Stomach (tissue), 8 donors: ENCODE measurements at regions not wholly inside any gene's neighbourhood (a gene's known extent, or its start where the extent isn't known, plus 50 kb on each side); places are given as distances from the start of the nearest gene placed in this dataset.
A peak's percentile ranks its signal among the peaks of the same experiment; 100 is the strongest.

Experiments used
- DNase-seq, 2 donors: peaks; one replicate each; pipeline versions ENCODE4 v3.0.0 to v3.0.0-alpha.2; 2013 to 2019
- H3K27ac ChIP-seq, 5 donors: fragments of 200-600 bp in 4 of 5; sonication (generic) in 4 of 5; one replicate each; pipeline ENCODE4 v1.5.1; 2013 to 2019; ENCODE audit warnings: mild to moderate bottlenecking in 1 of 5, moderate library complexity in 1 of 5
- H3K27me3 ChIP-seq, 3 donors: fragments of 200-600 bp; sonication (generic); one replicate each; pipeline ENCODE4 v1.5.1; 2017 to 2019; ENCODE audit warnings: mixed run types in 1 of 3
- H3K36me3 ChIP-seq, 4 donors: fragments of 200-600 bp; sonication (generic); 1 replicate in 3 of 4; 2 replicates in 1 of 4; pipeline ENCODE4 v1.5.1; 2016 to 2019
- H3K4me1 ChIP-seq, 4 donors: fragments of 200-600 bp; sonication (generic); one replicate each; pipeline ENCODE4 v1.5.1; 2016 to 2019
- H3K4me3 ChIP-seq, 4 donors: fragments of 200-600 bp; sonication (generic) in 3 of 4; one replicate each; pipeline ENCODE4 v1.5.1; 2016 to 2019; ENCODE audit warnings: mild to moderate bottlenecking in 1 of 4
- H3K9me3 ChIP-seq, 4 donors: fragments of 200-600 bp; sonication (generic); one replicate each; pipeline ENCODE4 v1.5.1; 2016 to 2019
- CTCF ChIP-seq, 7 experiments: fragments of 450-650 bp in 4 of 7; fragments of 200-600 bp in 3 of 7; sonication (generic) in 3 of 7; IDR thresholded peaks; one replicate each; pipeline ENCODE4 v1.5.1; 2016 to 2019; ENCODE audit warnings: antibody characterized with exemption in 7 of 7, control low read depth in 2 of 7, mild to moderate bottlenecking in 1 of 7
- EP300 ChIP-seq: sonication (generic); formaldehyde crosslinking; IDR thresholded peaks from one replicate; pipeline ENCODE4 v1.6.1; 2017; ENCODE audit warnings: antibody characterized with exemption
- POLR2A ChIP-seq, 4 donors: fragments of 450-650 bp; IDR thresholded peaks; one replicate each; pipeline ENCODE4 v1.6.1; 2016; ENCODE audit warnings: antibody characterized with exemption in 4 of 4, control low read depth in 2 of 4, mild to moderate bottlenecking in 1 of 4, moderate library complexity in 1 of 4
- POLR2AphosphoS5 ChIP-seq, 3 donors: sonication (generic); formaldehyde crosslinking; IDR thresholded peaks; one replicate each; pipeline ENCODE4 v1.6.1; 2016; ENCODE audit warnings: antibody characterized with exemption in 3 of 3
- WGBS, 5 donors: extraction: QIAGEN DNeasy Blood & Tissue Kit in 3 of 5; methylation state at CpG; one replicate each; pipeline versions ENCODE4 v1.1.5 to v1.1.7; 2013 to 2018; 5-methylcytosine and 5-hydroxymethylcytosine counted together
- intact Hi-C: fragments of 100-400 bp; cut with DNase I; formaldehyde crosslinking; loops from one replicate; pipeline ENCODE4 v1.15.1; 2023; ENCODE audit warnings: low total_unique reads
- donor health status: healthy with polysubstance abuse.
- donor health status: Bipolar disorder and iron deficiency.
- donor health status: healthy.

DNA sequence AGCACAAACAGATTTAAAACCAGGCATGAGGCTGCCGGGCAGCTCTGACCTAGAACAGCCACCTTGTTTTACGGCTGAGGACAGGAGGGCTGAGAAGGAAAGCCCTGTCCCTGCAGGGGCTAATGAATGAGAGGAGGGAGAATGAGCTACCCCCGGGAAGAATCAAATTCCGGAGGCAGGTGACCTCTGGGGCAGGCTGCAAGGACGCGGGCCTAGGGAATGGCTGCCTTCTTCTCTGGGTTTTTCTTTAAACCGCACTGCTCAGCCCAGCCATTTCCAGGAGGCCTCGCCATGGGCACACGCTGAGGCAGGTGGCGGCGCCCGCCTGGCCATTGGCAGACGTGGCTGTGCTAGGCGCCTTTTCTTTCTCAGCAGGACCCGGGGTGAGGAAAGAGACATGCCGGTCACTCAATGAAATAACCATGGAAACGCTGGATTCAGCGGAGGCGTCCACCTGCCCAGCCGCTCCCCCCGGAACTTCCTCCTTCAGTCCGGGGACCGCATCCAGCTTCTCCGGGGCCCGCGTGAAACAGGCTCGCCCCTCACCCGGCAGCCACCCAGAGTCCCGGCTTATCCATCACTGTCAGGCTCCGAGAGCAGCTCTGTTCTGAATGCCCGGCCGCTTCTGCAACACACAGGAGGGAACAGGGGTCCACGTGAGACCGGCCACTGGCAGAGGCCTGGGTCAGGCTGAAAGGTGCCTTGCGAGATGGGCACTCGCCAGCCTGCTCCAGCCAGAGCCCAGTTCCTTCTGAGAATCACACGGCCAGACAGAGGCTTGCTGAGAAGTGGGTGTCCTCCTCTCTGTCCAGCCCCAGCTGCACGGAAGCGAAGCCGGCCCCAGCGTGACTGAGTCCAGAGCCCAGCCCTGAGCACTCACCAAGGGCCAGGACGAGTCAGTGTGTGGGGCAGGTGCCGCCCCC, 82.1 kb downstream of the PDGFA start:
- no peak overlapping the region for H3K4me3 ChIP-seq
- no peak overlapping the region for H3K27ac ChIP-seq
- H3K27me3 ChIP-seq = peaks cover 0 to 39% (median 0%) of the 10 kb centered on the region in 3 donors
- TF ChIP-seq EP300 (no peak), POLR2A (IDR thresholded peaks at IDR 0.05) (no peak), POLR2AphosphoS5 (IDR thresholded peaks at IDR 0.05) (no peak), CTCF (IDR thresholded peaks at IDR 0.05) (no peak)
- H3K9me3 ChIP-seq = no peaks in the 10 kb centered on the region
- no peak for DNase-seq
- H3K4me1 ChIP-seq = peaks cover 8 to 31% (median 15%) of the 10 kb centered on the region in 4 donors
- H3K36me3 ChIP-seq = no peaks in the 10 kb centered on the region
- intact Hi-C loops = no loop called here
- WGBS, 5 donors = 78 to 88% (median 84%) methylated on average over 31 to 43 of the region's 43 CpGs

DNA sequence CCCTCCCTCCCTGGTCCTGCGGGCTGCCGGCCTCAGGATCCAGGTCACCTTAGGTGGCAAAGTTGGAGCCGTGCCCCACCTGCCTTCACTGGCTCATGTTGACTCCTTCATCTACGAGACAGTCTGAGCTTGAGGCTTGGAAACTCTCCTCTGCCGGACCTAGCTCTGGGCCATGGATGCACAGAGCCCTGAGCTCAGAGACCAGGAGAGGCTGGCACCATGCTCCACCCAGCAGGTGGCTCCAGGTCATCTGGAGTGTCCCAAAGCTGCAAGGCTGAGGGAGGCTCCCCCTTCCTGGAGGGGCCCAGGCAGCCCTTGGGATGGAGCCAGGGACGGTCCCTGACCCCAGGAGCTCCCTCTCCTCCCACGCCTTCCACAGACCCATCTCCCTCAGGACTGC, 81.3 kb downstream of the PDGFA start:
- Histone ChIP-seq H3K27ac (no peak overlapping the region), H3K4me3 (no peak overlapping the region), H3K4me1 (peaks cover 8 to 31% (median 15%) of the 10 kb centered on the region in 4 donors), H3K36me3 (no peaks in the 10 kb centered on the region), H3K27me3 (peaks cover 0 to 34% (median 0%) of the 10 kb centered on the region in 3 donors), H3K9me3 (no peaks in the 10 kb centered on the region)
- no peak for TF ChIP-seq EP300
- TF ChIP-seq CTCF (IDR thresholded peaks at IDR 0.05) = peak in 1 of 7 experiments; percentile 10
- no peak for TF ChIP-seq POLR2AphosphoS5 (IDR thresholded peaks at IDR 0.05)
- TF ChIP-seq POLR2A (IDR thresholded peaks at IDR 0.05) = no peak
- 37 to 75% (median 47%) methylated on average over 4 to 7 of the region's 7 CpGs for WGBS, 5 donors
- intact Hi-C loops = no loop called here
- peak in 1 of 2 donors; percentile 71 for DNase-seq

- H3K4me1 ChIP-seq = peaks cover 8 to 31% (median 15%) of the 10 kb centered on the region in 4 donors
- 79 to 96% (median 94%) methylated on average over 8 to 14 of the region's 14 CpGs for WGBS, 5 donors
- H3K27ac ChIP-seq = no peak overlapping the region
- intact Hi-C loops = no loop called here
- DNase-seq = no peak
- no peaks in the 10 kb centered on the region for H3K36me3 ChIP-seq
- peaks cover 0 to 29% (median 0%) of the 10 kb centered on the region in 3 donors for H3K27me3 ChIP-seq
- H3K4me3 ChIP-seq = no peak overlapping the region
- H3K9me3 ChIP-seq = no peaks in the 10 kb centered on the region
- TF ChIP-seq POLR2AphosphoS5 (IDR thresholded peaks at IDR 0.05) (no peak), CTCF (IDR thresholded peaks at IDR 0.05) (no peak), EP300 (no peak), POLR2A (IDR thresholded peaks at IDR 0.05) (no peak)
Observed at GRCh38 chr7:438916-439315, 80.7 kb downstream of the PDGFA start.

- H3K9me3 ChIP-seq = no peaks in the 10 kb centered on the region
- DNase-seq = no peak
- WGBS, 5 donors = 81 to 88% (median 85%) methylated on average over 9 to 10 of the region's 10 CpGs
- H3K36me3 ChIP-seq = no peaks in the 10 kb centered on the region
- peaks cover 8 to 26% (median 12%) of the 10 kb centered on the region in 4 donors for H3K4me1 ChIP-seq
- no peak overlapping the region for H3K4me3 ChIP-seq
- H3K27me3 ChIP-seq = peaks cover 0 to 29% (median 0%) of the 10 kb centered on the region in 3 donors
- intact Hi-C loops = no loop called here
- no peak for TF ChIP-seq POLR2A (IDR thresholded peaks at IDR 0.05)
- no peak for TF ChIP-seq CTCF (IDR thresholded peaks at IDR 0.05)
- TF ChIP-seq EP300 = no peak
- no peak for TF ChIP-seq POLR2AphosphoS5 (IDR thresholded peaks at IDR 0.05)
- no peak overlapping the region for H3K27ac ChIP-seq
Observed at GRCh38 chr7:440059-440749, 79.4 kb downstream of the PDGFA start.
